ENCODE measurements at regions not wholly inside any gene's neighbourhood (a gene's known extent, or its start where the extent isn't known, plus 50 kb on each side); places are given as distances from the start of the nearest gene placed in this dataset.

DNA sequence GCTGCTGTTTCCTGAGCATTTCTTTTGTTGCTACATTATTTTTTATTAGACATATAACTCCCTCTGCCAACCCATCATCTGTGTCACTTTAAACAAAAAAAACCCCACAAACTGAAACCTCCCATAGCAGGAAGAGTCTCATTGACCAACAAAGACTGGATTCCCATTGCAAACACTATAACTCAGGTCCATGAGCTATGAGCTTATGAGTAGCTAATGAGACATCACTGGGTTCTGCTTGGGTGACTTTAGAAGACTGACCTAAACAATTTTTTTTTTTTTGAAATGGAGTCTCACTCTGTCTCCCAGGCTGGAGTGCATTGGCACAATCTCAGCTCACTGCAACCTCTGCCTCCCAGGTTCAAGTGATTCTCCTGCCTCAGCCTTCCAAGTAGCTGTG is 212.8 kb downstream of the LTN1 start:
- TF ChIP-seq, protein P1, sequence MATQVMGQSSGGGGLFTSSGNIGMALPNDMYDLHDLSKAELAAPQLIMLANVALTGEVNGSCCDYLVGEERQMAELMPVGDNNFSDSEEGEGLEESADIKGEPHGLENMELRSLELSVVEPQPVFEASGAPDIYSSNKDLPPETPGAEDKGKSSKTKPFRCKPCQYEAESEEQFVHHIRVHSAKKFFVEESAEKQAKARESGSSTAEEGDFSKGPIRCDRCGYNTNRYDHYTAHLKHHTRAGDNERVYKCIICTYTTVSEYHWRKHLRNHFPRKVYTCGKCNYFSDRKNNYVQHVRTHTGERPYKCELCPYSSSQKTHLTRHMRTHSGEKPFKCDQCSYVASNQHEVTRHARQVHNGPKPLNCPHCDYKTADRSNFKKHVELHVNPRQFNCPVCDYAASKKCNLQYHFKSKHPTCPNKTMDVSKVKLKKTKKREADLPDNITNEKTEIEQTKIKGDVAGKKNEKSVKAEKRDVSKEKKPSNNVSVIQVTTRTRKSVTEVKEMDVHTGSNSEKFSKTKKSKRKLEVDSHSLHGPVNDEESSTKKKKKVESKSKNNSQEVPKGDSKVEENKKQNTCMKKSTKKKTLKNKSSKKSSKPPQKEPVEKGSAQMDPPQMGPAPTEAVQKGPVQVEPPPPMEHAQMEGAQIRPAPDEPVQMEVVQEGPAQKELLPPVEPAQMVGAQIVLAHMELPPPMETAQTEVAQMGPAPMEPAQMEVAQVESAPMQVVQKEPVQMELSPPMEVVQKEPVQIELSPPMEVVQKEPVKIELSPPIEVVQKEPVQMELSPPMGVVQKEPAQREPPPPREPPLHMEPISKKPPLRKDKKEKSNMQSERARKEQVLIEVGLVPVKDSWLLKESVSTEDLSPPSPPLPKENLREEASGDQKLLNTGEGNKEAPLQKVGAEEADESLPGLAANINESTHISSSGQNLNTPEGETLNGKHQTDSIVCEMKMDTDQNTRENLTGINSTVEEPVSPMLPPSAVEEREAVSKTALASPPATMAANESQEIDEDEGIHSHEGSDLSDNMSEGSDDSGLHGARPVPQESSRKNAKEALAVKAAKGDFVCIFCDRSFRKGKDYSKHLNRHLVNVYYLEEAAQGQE (IDR thresholded peaks at IDR 0.05; ENCODE audit: insufficient read depth in 1 of 2, low read depth in 2 of 2, low read length in 1 of 2): no peak
- TF ChIP-seq SIN3A (IDR thresholded peaks at IDR 0.05; ENCODE audit: borderline replicate concordance, insufficient read depth, low read depth, low read length) (no peak), TCF7L2 (IDR thresholded peaks at IDR 0.05; ENCODE audit: low read depth, low read length) (no peak)
- TF ChIP-seq, protein P2, sequence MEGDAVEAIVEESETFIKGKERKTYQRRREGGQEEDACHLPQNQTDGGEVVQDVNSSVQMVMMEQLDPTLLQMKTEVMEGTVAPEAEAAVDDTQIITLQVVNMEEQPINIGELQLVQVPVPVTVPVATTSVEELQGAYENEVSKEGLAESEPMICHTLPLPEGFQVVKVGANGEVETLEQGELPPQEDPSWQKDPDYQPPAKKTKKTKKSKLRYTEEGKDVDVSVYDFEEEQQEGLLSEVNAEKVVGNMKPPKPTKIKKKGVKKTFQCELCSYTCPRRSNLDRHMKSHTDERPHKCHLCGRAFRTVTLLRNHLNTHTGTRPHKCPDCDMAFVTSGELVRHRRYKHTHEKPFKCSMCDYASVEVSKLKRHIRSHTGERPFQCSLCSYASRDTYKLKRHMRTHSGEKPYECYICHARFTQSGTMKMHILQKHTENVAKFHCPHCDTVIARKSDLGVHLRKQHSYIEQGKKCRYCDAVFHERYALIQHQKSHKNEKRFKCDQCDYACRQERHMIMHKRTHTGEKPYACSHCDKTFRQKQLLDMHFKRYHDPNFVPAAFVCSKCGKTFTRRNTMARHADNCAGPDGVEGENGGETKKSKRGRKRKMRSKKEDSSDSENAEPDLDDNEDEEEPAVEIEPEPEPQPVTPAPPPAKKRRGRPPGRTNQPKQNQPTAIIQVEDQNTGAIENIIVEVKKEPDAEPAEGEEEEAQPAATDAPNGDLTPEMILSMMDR (IDR thresholded peaks at IDR 0.05): no peak
- ATAC-seq (no peak), DNase-seq (ENCODE audit: low read depth, low spot score) (no peak)
- no peaks in the 10 kb centered on the region for H3K27me3 ChIP-seq (ENCODE audit: control insufficient read depth, insufficient read depth, low read length)
- no peak overlapping the region for H3K4me3 ChIP-seq (ENCODE audit: low read depth in 2 of 2, low read length in 2 of 2)
- CTCF ChIA-PET: no interaction called here
- intact Hi-C loops (cut with micrococcal nuclease; ENCODE audit: unreplicated experiment) (no loop called here), in situ Hi-C loops (cut with HindIII; ENCODE audit: low pct_unique_long_range_greater_than_20kb, low sequenced_read_pairs) (no loop called here)
- POLR2A ChIA-PET: no interaction called here
- H3K36me3 ChIP-seq (ENCODE audit: control insufficient read depth, insufficient read depth, low read length): no peaks in the 10 kb centered on the region
- H3K27ac ChIP-seq (ENCODE audit: low read length): no peak overlapping the region
- no TSS peak for BruUV-seq (replicated peaks)
- H3K9me3 ChIP-seq (ENCODE audit: control insufficient read depth, insufficient read depth, low read depth, low read length): no peaks in the 10 kb centered on the region
- H3K4me1 ChIP-seq (ENCODE audit: control insufficient read depth, insufficient read depth, low read length): no peaks in the 10 kb centered on the region

DNA sequence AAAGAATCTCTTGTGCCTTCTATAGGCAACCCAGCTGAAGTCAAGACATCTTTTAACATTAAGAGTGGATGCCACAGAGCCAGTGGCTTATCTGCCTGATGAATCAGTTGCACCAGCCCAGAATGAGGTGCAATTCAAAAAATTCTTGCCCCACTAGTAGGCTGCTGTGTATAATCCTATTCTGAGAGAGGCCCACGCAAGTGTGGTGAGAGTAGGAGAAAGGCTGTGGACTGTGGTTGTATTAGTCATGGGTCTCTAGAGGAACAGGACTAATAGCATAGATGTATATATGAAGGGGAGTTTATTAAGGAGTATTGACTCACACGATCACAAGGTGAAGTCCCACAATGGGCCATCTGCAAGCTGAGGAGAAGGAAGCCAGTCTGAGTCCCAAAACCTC is 216.4 kb downstream of the LTN1 start:
- no peak for ATAC-seq
- POLR2A ChIA-PET: no interaction called here
- no TSS peak for BruUV-seq (replicated peaks)

More for the DNA sequence above, 216.4 kb downstream of the LTN1 start:
- CTCF ChIA-PET: no interaction called here
- H3K27ac ChIP-seq (ENCODE audit: low read length): no peak overlapping the region
- H3K4me1 ChIP-seq (ENCODE audit: control insufficient read depth, insufficient read depth, low read length): no peaks in the 10 kb centered on the region
- no peak overlapping the region for H3K4me3 ChIP-seq (ENCODE audit: low read depth in 2 of 2, low read length in 2 of 2)
- no peaks in the 10 kb centered on the region for H3K36me3 ChIP-seq (ENCODE audit: control insufficient read depth, insufficient read depth, low read length)
- H3K27me3 ChIP-seq (ENCODE audit: control insufficient read depth, insufficient read depth, low read length): no peaks in the 10 kb centered on the region
- TF ChIP-seq POLR2AphosphoS5 (IDR thresholded peaks at IDR 0.05; ENCODE audit: low read depth, low read length) (no peak), TCF7L2 (IDR thresholded peaks at IDR 0.05; ENCODE audit: low read depth, low read length) (no peak), SIN3A (IDR thresholded peaks at IDR 0.05; ENCODE audit: borderline replicate concordance, insufficient read depth, low read depth, low read length) (no peak)
- TF ChIP-seq, protein P1 (IDR thresholded peaks at IDR 0.05; ENCODE audit: insufficient read depth in 1 of 2, low read depth in 2 of 2, low read length in 1 of 2): no peak
- TF ChIP-seq, protein P2 (IDR thresholded peaks at IDR 0.05): no peak
- in situ Hi-C loops (cut with HindIII; ENCODE audit: low pct_unique_long_range_greater_than_20kb, low sequenced_read_pairs) (no loop called here), intact Hi-C loops (cut with micrococcal nuclease; ENCODE audit: unreplicated experiment) (no loop called here)
- DNase-seq (ENCODE audit: low read depth, low spot score): no peak
- H3K9me3 ChIP-seq (ENCODE audit: control insufficient read depth, insufficient read depth, low read depth, low read length): no peaks in the 10 kb centered on the region
